Nephron (organoid): ENCODE measurements at regions not wholly inside any gene's neighbourhood (a gene's known extent, or its start where the extent isn't known, plus 50 kb on each side); places are given as distances from the start of the nearest gene placed in this dataset.
"Not testable (repeated sequence)": the region's sequence is repeated elsewhere in the genome, so short reads cannot be mapped to it uniquely, and the experiment has no call there.

Source experiments
- H3K27ac Mint-ChIP-seq, 3 experiments: 2 replicates each; pipeline ENCODE4 v1.8.0; 2020; ENCODE audit warnings: mixed read lengths in 3 of 3, mild to moderate bottlenecking in 2 of 3, moderate library complexity in 1 of 3
- H3K27me3 Mint-ChIP-seq: 2 replicates; pipeline ENCODE4 v1.8.0; 2021; ENCODE audit warnings: low read depth, mild to moderate bottlenecking, moderate library complexity, mixed read lengths
- H3K36me3 Mint-ChIP-seq: 2 replicates; pipeline ENCODE4 v1.8.0; 2020; ENCODE audit warnings: low read depth, mixed read lengths
- H3K4me1 Mint-ChIP-seq: 2 replicates; pipeline ENCODE4 v1.8.0; 2020; ENCODE audit warnings: mixed read lengths
- H3K4me3 Mint-ChIP-seq, 3 experiments: 2 replicates each; pipeline ENCODE4 v1.8.0; 2020; ENCODE audit warnings: mild to moderate bottlenecking in 3 of 3, mixed read lengths in 3 of 3, moderate library complexity in 2 of 3
- H3K9me3 Mint-ChIP-seq: 2 replicates; pipeline ENCODE4 v1.8.0; 2020; ENCODE audit warnings: mixed read lengths
- CTCF ChIP-seq, 3 experiments: fragments of 200-600 bp; sonication (generic); IDR thresholded peaks; one replicate each; pipeline ENCODE4 v1.5.0; 2021; ENCODE audit warnings: antibody characterized with exemption in 3 of 3; ENCODE audit not compliant: unreplicated experiment in 3 of 3

- Mint-ChIP-seq H3K4me1 (peaks cover 8% of the 10 kb centered on the region), H3K27ac (no peak overlapping the region), H3K27me3 (peaks cover 20% of the 10 kb centered on the region), H3K4me3 (no peak overlapping the region), H3K9me3 (no peaks in the 10 kb centered on the region), H3K36me3 (no peaks in the 10 kb centered on the region)
- TF ChIP-seq CTCF (IDR thresholded peaks at IDR 0.05; ENCODE audit: unreplicated experiment in 3 of 3) = no peak
Observed at GRCh38 chr2:113334147-113334546, 55.4 kb upstream of the PAX8 start.

DNA sequence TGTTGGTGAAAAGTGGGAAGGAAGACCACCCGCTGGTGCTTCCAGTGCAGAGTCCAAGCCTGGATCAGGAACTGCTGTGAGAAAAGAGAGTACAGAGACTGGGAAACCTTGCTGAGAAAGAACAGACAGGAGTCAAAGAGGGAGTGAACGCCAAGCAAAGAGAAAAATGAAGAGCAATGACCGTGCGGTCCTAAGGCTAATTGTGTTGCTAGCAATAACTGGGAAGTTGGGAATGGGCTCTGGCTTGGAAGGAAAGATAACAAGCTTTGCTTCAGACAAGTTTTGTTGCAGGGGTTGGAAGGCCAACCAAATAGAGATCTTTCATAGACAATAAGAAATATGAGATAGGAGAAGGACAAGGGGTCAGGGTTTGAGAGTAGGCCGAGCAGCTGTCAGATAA lies 55.0 kb upstream of the PAX8 start:
- H3K4me3 Mint-ChIP-seq, H3K9me3 Mint-ChIP-seq, H3K4me1 Mint-ChIP-seq, H3K27ac Mint-ChIP-seq, H3K36me3 Mint-ChIP-seq: not testable (repeated sequence)
- H3K27me3 Mint-ChIP-seq = peaks cover 21% of the 10 kb centered on the region

DNA sequence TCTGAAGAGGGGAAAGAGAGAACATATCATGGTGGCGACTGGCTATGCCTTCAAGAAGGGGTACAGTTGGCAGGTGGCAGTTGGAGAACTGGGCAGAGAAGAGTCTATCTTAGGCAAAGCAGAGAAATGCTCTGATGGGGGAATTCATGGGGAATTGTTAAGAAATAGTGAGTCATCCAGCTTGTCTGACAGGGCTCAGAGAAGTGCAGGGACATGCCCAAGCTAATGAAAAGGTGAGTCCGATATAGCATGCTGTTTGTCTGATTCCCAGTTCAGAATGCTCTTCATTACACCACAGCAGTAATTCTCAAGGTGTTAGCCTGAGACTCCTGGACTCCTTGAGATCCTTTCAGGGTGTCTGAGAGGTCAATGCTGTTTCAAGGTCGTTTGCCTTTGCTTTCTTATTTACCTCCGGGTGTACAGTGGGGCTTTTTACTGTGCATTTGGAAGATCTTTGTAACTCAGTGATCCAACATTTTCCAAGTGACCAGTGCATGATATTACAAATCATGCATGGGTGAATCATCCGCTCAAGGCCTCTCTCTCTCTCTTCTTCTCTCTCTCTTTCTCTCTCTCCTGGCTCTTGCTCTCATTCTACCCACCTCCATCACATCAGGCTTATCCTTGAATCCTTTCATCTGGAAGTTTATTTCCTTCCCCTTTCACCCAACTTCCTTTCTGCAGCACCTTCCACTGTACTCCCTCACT lies 51.5 kb upstream of the PAX8 start:
- H3K9me3 Mint-ChIP-seq, H3K36me3 Mint-ChIP-seq, H3K4me3 Mint-ChIP-seq, H3K27ac Mint-ChIP-seq, H3K4me1 Mint-ChIP-seq: not testable (repeated sequence)
- H3K27me3 Mint-ChIP-seq = peaks cover 18% of the 10 kb centered on the region

DNA sequence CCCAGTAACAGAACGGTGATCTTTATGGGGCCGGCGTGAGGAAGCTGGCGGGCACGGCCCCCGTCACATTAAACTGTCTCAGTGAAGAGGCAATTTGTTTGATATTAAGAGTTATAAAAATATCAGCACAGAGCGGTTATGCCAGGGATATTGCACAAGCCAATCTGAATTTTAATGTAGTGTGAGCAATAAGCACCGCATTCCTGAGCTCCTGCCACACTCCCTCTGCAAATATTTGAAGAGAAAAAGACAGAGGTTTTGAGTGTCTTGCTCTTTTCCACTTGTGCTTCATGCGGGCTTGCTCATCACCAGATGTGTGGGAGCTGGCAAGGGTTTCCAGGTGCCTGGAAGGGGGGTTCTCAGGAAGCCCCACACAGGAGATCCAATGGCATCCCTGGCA lies 50.3 kb upstream of the PAX8 start:
- not testable (repeated sequence) for H3K27ac Mint-ChIP-seq, H3K4me3 Mint-ChIP-seq, H3K36me3 Mint-ChIP-seq, H3K9me3 Mint-ChIP-seq
- Mint-ChIP-seq H3K27me3 (peaks cover 24% of the 10 kb centered on the region), H3K4me1 (peaks cover 19% of the 10 kb centered on the region)

- H3K36me3 Mint-ChIP-seq, H3K9me3 Mint-ChIP-seq, H3K4me3 Mint-ChIP-seq, H3K27ac Mint-ChIP-seq: not testable (repeated sequence)
- peaks cover 24% of the 10 kb centered on the region for H3K27me3 Mint-ChIP-seq
- peaks cover 19% of the 10 kb centered on the region for H3K4me1 Mint-ChIP-seq
Observed at GRCh38 chr2:113328572-113328971, 49.9 kb upstream of the PAX8 start.
